Left ventricle myocardium inferior (tissue), 1 donor: ENCODE measurements at regions not wholly inside any gene's neighbourhood (a gene's known extent, or its start where the extent isn't known, plus 50 kb on each side); places are given as distances from the start of the nearest gene placed in this dataset.

Source experiments
- DNase-seq: peaks from one replicate; pipeline ENCODE4 v3.0.0-alpha.2; 2020
- H3K27ac ChIP-seq: fragments of 200-600 bp; replicated peaks from 2 replicates; pipeline ENCODE4 v1.8.0; 2021
- H3K27me3 ChIP-seq: fragments of 200-600 bp; 2 replicates; pipeline ENCODE4 v1.8.0; 2021; ENCODE audit warnings: low read depth
- H3K36me3 ChIP-seq: fragments of 200-600 bp; 2 replicates; pipeline ENCODE4 v1.8.0; 2021
- H3K4me1 ChIP-seq: fragments of 200-600 bp; 2 replicates; pipeline ENCODE4 v1.8.0; 2021
- H3K4me3 ChIP-seq: fragments of 200-600 bp; 2 replicates; pipeline ENCODE4 v1.8.0; 2021; ENCODE audit warnings: mild to moderate bottlenecking, moderate library complexity
- H3K9me3 ChIP-seq: fragments of 200-600 bp; replicated peaks from 2 replicates; pipeline ENCODE4 v1.8.0; 2021
- CTCF ChIP-seq: fragments of 200-600 bp; IDR thresholded peaks from 2 replicates; pipeline ENCODE4 v1.8.0; 2021; ENCODE audit warnings: antibody characterized with exemption, mild to moderate bottlenecking, borderline replicate concordance
- intact Hi-C: fragments of 100-400 bp; cut with micrococcal nuclease; formaldehyde crosslinking; loops from one replicate; pipeline ENCODE4 v1.11.0; 2022
- donor health status: DM: no; HTN: yes; CAD: no; lungs with severe emphysema.

GRCh38 chr21:16642353-16642752 is 870.5 kb upstream of the CXADR start:
- no peaks in the 10 kb centered on the region for H3K36me3 ChIP-seq
- no peak overlapping the region for H3K27ac ChIP-seq
- no peak for DNase-seq
- H3K4me1 ChIP-seq: no peaks in the 10 kb centered on the region
- intact Hi-C loops: no loop called here
- H3K27me3 ChIP-seq: no peaks in the 10 kb centered on the region
- H3K4me3 ChIP-seq: no peak overlapping the region
- no peak for TF ChIP-seq CTCF
- H3K9me3 ChIP-seq: peaks cover 10% of the 10 kb centered on the region

DNA sequence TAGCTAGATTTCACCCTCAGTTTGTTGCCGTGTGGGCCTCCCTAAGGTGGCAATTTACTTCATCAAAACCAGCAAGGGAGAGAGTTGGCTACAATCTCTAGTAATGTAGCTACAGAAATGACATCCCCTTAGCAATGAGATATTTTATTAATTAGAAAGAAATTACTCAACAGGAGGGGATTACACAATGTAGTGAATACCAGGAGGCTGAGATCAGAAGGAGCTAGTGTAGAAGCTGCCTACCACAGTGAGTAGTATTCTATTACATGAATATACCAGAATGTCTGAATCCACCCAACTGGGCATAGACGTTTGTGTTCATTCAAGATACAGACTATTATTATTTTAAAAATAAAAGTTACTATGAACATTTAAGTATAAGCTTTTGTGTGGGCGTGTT is 868.2 kb upstream of the CXADR start:
- Histone ChIP-seq H3K36me3 (no peaks in the 10 kb centered on the region), H3K27ac (no peak overlapping the region), H3K4me1 (no peaks in the 10 kb centered on the region), H3K9me3 (peaks cover 10% of the 10 kb centered on the region), H3K27me3 (no peaks in the 10 kb centered on the region), H3K4me3 (no peak overlapping the region)
- intact Hi-C loops: no loop called here
- DNase-seq: no peak
- TF ChIP-seq CTCF: no peak

- peaks cover 4% of the 10 kb centered on the region for H3K9me3 ChIP-seq
- no peaks in the 10 kb centered on the region for H3K36me3 ChIP-seq
- H3K27ac ChIP-seq: no peak overlapping the region
- DNase-seq: no peak
- intact Hi-C loops: no loop called here
- TF ChIP-seq CTCF: no peak
- no peaks in the 10 kb centered on the region for H3K4me1 ChIP-seq
- H3K27me3 ChIP-seq: no peaks in the 10 kb centered on the region
- no peak overlapping the region for H3K4me3 ChIP-seq
Observed at GRCh38 chr21:16650714-16651366, 862.0 kb upstream of the CXADR start.

DNA sequence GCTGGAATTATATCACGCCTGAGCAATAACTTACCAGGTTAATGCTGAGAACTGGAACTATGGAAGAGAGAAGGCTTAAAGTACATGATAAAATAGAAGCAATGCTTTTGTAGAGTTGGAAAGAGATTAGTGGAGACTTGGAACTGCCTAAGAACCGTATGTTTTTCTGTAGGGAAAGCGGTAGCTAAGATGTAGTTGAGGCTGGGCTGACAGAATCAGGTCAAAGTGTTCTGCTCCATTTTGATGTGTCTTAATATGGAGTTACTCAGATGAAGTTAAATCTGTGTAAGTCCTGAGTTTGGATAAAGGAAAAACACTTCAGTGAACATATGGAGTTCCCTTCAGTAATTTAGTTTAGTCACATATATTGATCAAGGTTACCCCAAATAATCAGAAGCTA is 860.9 kb upstream of the CXADR start:
- Histone ChIP-seq H3K4me3 (no peak overlapping the region), H3K9me3 (peaks cover 4% of the 10 kb centered on the region), H3K36me3 (no peaks in the 10 kb centered on the region), H3K27me3 (no peaks in the 10 kb centered on the region), H3K27ac (no peak overlapping the region), H3K4me1 (no peaks in the 10 kb centered on the region)
- intact Hi-C loops: no loop called here
- no peak for TF ChIP-seq CTCF
- DNase-seq: no peak

GRCh38 chr21:16663436-16663835 is 849.4 kb upstream of the CXADR start:
- intact Hi-C loops: no loop called here
- Histone ChIP-seq H3K27ac (no peak overlapping the region), H3K9me3 (peaks cover 15% of the 10 kb centered on the region), H3K27me3 (no peaks in the 10 kb centered on the region), H3K36me3 (no peaks in the 10 kb centered on the region), H3K4me1 (no peaks in the 10 kb centered on the region), H3K4me3 (no peak overlapping the region)
- no peak for DNase-seq
- TF ChIP-seq CTCF: no peak

DNA sequence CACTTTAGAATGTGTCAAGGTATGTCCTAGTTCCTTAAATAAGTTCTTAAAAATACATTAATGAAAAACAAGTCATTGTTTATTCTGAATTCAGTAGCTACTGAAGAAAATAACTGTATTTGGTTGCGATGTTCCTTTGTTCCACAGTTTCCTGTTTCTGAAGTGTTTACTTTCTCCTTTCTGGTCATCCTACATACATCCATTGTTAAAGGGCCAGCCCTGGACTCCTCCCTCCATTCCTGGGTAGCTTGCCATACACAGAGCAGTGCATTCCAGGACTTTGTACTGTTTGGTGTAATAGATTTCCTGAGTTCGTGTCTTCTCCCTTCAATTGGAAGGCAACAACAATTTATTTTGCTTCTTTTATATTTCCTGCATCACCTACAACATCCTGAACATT is 845.4 kb upstream of the CXADR start:
- no peak for DNase-seq
- TF ChIP-seq CTCF: no peak
- intact Hi-C loops: no loop called here
- no peak overlapping the region for H3K4me3 ChIP-seq
- H3K36me3 ChIP-seq: no peaks in the 10 kb centered on the region
- no peaks in the 10 kb centered on the region for H3K4me1 ChIP-seq
- H3K27me3 ChIP-seq: no peaks in the 10 kb centered on the region
- no peak overlapping the region for H3K27ac ChIP-seq
- H3K9me3 ChIP-seq: peaks cover 15% of the 10 kb centered on the region
